Body of pancreas (tissue), 4 donors: ENCODE measurements at regions not wholly inside any gene's neighbourhood (a gene's known extent, or its start where the extent isn't known, plus 50 kb on each side); places are given as distances from the start of the nearest gene placed in this dataset.

Source experiments
- POLR2A ChIP-seq, 3 donors: fragments of 450-650 bp; IDR thresholded peaks; one replicate each; pipeline ENCODE4 v1.6.1; 2016; ENCODE audit warnings: antibody characterized with exemption in 3 of 3, mild to moderate bottlenecking in 2 of 3
- TF ChIP-seq, protein P1 (sequence below), 7 experiments: fragments of 450-650 bp in 4 of 7; fragments of 200-600 bp in 3 of 7; sonication (generic) in 3 of 7; IDR thresholded peaks; one replicate each; pipeline ENCODE4 v1.5.1; 2016 to 2019; ENCODE audit warnings: antibody characterized with exemption in 7 of 7

DNA sequence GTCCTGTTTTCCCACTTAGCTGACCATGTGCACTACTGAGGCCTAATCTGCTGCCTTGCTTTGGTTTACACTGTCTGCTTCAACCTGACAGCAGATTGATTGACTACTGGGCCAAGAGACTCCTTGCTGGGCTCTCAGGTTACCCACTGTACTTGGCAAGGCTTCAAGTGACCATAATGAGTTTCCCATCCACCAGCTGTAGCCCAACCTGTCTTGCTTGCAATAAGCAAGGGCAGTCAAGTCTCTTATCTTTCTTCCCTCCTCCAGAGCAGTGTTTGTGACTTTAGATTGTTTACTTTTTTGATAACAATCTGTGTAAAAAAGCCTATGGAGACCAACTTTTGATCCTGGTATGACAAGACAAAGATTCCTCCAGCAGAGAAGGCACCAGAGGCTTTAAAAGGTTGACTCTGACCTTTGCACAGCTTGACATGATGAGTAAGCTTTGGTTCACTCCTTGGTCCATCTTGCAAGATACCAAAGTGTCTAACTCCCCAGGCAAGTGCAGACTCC lies 912.3 kb upstream of the SEMA6A start:
- TF ChIP-seq, protein P1, sequence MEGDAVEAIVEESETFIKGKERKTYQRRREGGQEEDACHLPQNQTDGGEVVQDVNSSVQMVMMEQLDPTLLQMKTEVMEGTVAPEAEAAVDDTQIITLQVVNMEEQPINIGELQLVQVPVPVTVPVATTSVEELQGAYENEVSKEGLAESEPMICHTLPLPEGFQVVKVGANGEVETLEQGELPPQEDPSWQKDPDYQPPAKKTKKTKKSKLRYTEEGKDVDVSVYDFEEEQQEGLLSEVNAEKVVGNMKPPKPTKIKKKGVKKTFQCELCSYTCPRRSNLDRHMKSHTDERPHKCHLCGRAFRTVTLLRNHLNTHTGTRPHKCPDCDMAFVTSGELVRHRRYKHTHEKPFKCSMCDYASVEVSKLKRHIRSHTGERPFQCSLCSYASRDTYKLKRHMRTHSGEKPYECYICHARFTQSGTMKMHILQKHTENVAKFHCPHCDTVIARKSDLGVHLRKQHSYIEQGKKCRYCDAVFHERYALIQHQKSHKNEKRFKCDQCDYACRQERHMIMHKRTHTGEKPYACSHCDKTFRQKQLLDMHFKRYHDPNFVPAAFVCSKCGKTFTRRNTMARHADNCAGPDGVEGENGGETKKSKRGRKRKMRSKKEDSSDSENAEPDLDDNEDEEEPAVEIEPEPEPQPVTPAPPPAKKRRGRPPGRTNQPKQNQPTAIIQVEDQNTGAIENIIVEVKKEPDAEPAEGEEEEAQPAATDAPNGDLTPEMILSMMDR (IDR thresholded peaks at IDR 0.05): no peak
- TF ChIP-seq POLR2A (IDR thresholded peaks at IDR 0.05): no peak
